ENCODE measurements at regions not wholly inside any gene's neighbourhood (a gene's known extent, or its start where the extent isn't known, plus 50 kb on each side); places are given as distances from the start of the nearest gene placed in this dataset.

DNA sequence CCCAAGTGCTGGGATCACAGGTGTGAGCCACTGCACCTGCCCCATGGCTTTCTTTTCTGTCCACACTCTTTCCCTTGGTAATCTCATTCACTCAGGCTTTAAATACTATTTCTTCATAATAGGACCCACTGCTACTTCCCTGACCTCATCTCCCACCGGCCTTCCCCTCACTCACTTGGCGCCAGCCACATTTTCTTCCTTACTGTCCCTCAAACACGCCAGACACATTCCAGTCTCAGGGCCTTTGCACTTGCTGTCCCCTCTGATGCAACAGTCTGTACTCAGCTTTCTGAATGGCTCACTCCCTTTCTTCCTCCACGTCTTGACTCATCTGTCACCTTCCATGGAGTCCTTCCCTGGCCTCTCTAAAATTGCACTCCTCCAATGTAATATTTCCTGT lies 111.1 kb upstream of the MVB12B start:
- TF ChIP-seq CTCF (IDR thresholded peaks at IDR 0.05; ENCODE audit: low read depth, low read length, poor library complexity, severe bottlenecking) (no peak), EZH2phosphoT487 (IDR thresholded peaks at IDR 0.05; ENCODE audit: borderline replicate concordance, low read length) (no peak)

All from DOHH2 (cell line).